ENCODE measurements at regions not wholly inside any gene's neighbourhood (a gene's known extent, or its start where the extent isn't known, plus 50 kb on each side); places are given as distances from the start of the nearest gene placed in this dataset.

GRCh38 chr2:64819774-64820688 lies 166.3 kb upstream of the SERTAD2 start:
- Histone ChIP-seq H3K27me3 (ENCODE audit: insufficient read depth, low read depth, severe bottlenecking) (no peaks in the 10 kb centered on the region), H3K36me3 (no peaks in the 10 kb centered on the region), H3K27ac (no peak overlapping the region), H3K4me3 (ENCODE audit: low read depth, low read length) (no peak overlapping the region), H3K9me3 (ENCODE audit: severe bottlenecking) (peaks cover 3% of the 10 kb centered on the region)
- no peak for DNase-seq
- TF ChIP-seq, protein P1, sequence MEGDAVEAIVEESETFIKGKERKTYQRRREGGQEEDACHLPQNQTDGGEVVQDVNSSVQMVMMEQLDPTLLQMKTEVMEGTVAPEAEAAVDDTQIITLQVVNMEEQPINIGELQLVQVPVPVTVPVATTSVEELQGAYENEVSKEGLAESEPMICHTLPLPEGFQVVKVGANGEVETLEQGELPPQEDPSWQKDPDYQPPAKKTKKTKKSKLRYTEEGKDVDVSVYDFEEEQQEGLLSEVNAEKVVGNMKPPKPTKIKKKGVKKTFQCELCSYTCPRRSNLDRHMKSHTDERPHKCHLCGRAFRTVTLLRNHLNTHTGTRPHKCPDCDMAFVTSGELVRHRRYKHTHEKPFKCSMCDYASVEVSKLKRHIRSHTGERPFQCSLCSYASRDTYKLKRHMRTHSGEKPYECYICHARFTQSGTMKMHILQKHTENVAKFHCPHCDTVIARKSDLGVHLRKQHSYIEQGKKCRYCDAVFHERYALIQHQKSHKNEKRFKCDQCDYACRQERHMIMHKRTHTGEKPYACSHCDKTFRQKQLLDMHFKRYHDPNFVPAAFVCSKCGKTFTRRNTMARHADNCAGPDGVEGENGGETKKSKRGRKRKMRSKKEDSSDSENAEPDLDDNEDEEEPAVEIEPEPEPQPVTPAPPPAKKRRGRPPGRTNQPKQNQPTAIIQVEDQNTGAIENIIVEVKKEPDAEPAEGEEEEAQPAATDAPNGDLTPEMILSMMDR (IDR thresholded peaks at IDR 0.05; ENCODE audit: low read depth, low read length) = no peak

DNA sequence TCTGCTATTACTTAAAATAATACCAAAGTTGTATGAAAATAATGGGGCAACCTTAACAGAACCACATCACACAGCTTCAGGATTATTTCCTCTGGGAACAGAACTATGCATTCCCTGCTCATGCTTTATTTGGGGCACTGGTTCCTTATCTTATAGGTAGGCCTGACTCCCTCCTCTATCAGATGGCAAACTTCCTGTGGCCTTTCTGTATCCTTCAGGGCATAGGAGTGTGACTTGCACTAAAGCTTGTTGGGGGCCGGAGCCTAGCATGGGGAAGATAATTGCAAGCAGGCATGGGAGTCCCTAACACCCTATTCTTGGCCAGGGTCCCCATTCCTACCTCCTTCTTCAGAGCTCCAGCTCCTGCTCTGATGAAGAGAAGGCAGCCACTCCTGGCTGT lies 167.2 kb upstream of the SERTAD2 start:
- Histone ChIP-seq H3K36me3 (no peaks in the 10 kb centered on the region), H3K27me3 (ENCODE audit: insufficient read depth, low read depth, severe bottlenecking) (no peaks in the 10 kb centered on the region), H3K9me3 (ENCODE audit: severe bottlenecking) (peaks cover 3% of the 10 kb centered on the region), H3K4me3 (ENCODE audit: low read depth, low read length) (no peak overlapping the region), H3K27ac (no peak overlapping the region)
- TF ChIP-seq, protein P1 (IDR thresholded peaks at IDR 0.05; ENCODE audit: low read depth, low read length) = no peak
- no peak for DNase-seq

GRCh38 chr2:64823794-64824193 lies 165.4 kb upstream of the SLC1A4 start:
- Histone ChIP-seq H3K27ac (no peak overlapping the region), H3K4me3 (ENCODE audit: low read depth, low read length) (no peak overlapping the region), H3K27me3 (ENCODE audit: insufficient read depth, low read depth, severe bottlenecking) (no peaks in the 10 kb centered on the region), H3K9me3 (ENCODE audit: severe bottlenecking) (peaks cover 3% of the 10 kb centered on the region), H3K36me3 (no peaks in the 10 kb centered on the region)
- no peak for DNase-seq
- TF ChIP-seq, protein P1 (IDR thresholded peaks at IDR 0.05; ENCODE audit: low read depth, low read length) = no peak

- no peak overlapping the region for H3K27ac ChIP-seq
- no peaks in the 10 kb centered on the region for H3K27me3 ChIP-seq (ENCODE audit: insufficient read depth, low read depth, severe bottlenecking)
- no peak for DNase-seq
- peaks cover 3% of the 10 kb centered on the region for H3K9me3 ChIP-seq (ENCODE audit: severe bottlenecking)
- no peaks in the 10 kb centered on the region for H3K36me3 ChIP-seq
- no peak overlapping the region for H3K4me3 ChIP-seq (ENCODE audit: low read depth, low read length)
- TF ChIP-seq, protein P1 (IDR thresholded peaks at IDR 0.05; ENCODE audit: low read depth, low read length) = no peak
These were observed 163.2 kb upstream of the SLC1A4 start for GRCh38 chr2:64825831-64826491.

GRCh38 chr2:64826703-64827102 lies 162.5 kb upstream of the SLC1A4 start:
- DNase-seq = no peak
- Histone ChIP-seq H3K27ac (no peak overlapping the region), H3K9me3 (ENCODE audit: severe bottlenecking) (peaks cover under 1% of the 10 kb centered on the region), H3K4me3 (ENCODE audit: low read depth, low read length) (no peak overlapping the region), H3K36me3 (no peaks in the 10 kb centered on the region), H3K27me3 (ENCODE audit: insufficient read depth, low read depth, severe bottlenecking) (no peaks in the 10 kb centered on the region)
- TF ChIP-seq, protein P1 (IDR thresholded peaks at IDR 0.05; ENCODE audit: low read depth, low read length) = no peak

Measured in WERI-Rb-1 (cell line).